Ovary (tissue), 7 donors: ENCODE measurements at regions not wholly inside any gene's neighbourhood (a gene's known extent, or its start where the extent isn't known, plus 50 kb on each side); places are given as distances from the start of the nearest gene placed in this dataset.
"Not testable (repeated sequence)": the region's sequence is repeated elsewhere in the genome, so short reads cannot be mapped to it uniquely, and the experiment has no call there.

Experiments
- DNase-seq, 5 donors: peaks; one replicate each; pipeline ENCODE4 v3.0.0-alpha.2; 2019 to 2020
- H3K27ac ChIP-seq, 2 donors: fragments of 200-600 bp; one replicate each; pipeline versions ENCODE4 v1.5.1 to v1.8.0; 2019 to 2022
- H3K27me3 ChIP-seq: fragments of 200-600 bp; one replicate; pipeline ENCODE4 v1.8.0; 2022
- H3K36me3 ChIP-seq: fragments of 200-600 bp; sonication (generic); one replicate; pipeline ENCODE4 v1.5.1; 2019
- H3K4me1 ChIP-seq: one replicate; pipeline ENCODE4 v1.8.1; 2013; ENCODE audit warnings: mild to moderate bottlenecking, moderate library complexity; ENCODE audit not compliant: insufficient read depth
- H3K4me3 ChIP-seq: fragments of 200-600 bp; sonication (generic); one replicate; pipeline ENCODE4 v1.5.1; 2017
- H3K9me3 ChIP-seq, 2 donors: fragments of 200-600 bp in 1 of 2; sonication (generic) in 1 of 2; one replicate each; pipeline versions ENCODE4 v1.5.1 to v1.8.1; 2013 to 2019; ENCODE audit warnings: mild to moderate bottlenecking in 1 of 2, moderate library complexity in 1 of 2
- EP300 ChIP-seq: sonication (generic); formaldehyde crosslinking; IDR thresholded peaks from one replicate; pipeline ENCODE4 v1.6.1; 2017; ENCODE audit warnings: antibody characterized with exemption
- POLR2A ChIP-seq: fragments of 450-650 bp; IDR thresholded peaks from one replicate; pipeline ENCODE4 v1.6.1; 2017; ENCODE audit warnings: antibody characterized with exemption, mild to moderate bottlenecking, moderate library complexity
- WGBS, 3 donors: extraction: QIAGEN DNeasy Blood & Tissue Kit in 1 of 3; methylation state at CpG; one replicate each; pipeline versions ENCODE4 v1.1.5 to v1.1.7; 2013 to 2017; 5-methylcytosine and 5-hydroxymethylcytosine counted together
- intact Hi-C, 4 donors: fragments of 100-400 bp; cut with DNase I; formaldehyde crosslinking; loops; one replicate each; pipeline versions ENCODE4 v1.11.0 to v1.15.1; 2022 to 2023
- TF ChIP-seq, protein P1 (sequence below), 3 donors: fragments of 450-650 bp in 2 of 3; fragments of 200-600 bp in 1 of 3; IDR thresholded peaks; one replicate each; pipeline versions ENCODE4 v1.5.1 to v1.8.0; 2016 to 2022; ENCODE audit warnings: antibody characterized with exemption in 3 of 3, mild to moderate bottlenecking in 1 of 3
- donor health status: DM: no; HTN: no; CAD: no; lungs with moderate emphysema.
- donor health status: DM: no; HTN: no; CAD: no.
- donor health status: Bipolar disorder and iron deficiency.
- donor health status: DM: no; HTN: no; CAD: no.
- donor health status: DM: yes; HTN: yes; CAD: no.

DNA sequence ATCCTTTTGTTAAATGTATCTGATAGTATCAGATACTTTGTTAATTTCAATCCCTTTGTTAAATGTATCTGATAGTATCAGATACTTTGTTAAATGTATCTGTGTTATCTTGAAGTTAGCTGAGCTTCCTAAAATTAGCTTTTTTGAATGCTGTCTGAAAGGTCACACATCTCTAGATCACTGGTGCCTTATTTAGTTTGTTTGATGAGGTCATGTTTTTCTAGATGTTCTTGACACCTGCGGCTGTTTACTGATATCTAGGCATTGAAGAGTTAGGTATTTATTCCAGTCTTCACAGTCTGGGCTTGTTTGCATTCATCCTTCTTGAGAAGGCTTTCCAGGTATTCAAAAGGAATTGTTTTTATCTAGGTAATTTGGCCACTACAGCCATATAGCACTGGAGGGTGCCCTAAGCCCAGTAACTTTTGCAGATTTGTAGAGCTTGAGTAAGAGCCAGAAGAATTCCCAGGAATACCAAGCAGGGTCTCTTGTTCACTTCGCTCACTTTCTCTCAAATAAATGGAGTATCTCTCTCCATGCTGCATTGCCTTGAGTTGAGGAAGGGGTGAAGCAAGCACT is 435.4 kb upstream of the GRAMD2B start:
- TF ChIP-seq, protein P1, sequence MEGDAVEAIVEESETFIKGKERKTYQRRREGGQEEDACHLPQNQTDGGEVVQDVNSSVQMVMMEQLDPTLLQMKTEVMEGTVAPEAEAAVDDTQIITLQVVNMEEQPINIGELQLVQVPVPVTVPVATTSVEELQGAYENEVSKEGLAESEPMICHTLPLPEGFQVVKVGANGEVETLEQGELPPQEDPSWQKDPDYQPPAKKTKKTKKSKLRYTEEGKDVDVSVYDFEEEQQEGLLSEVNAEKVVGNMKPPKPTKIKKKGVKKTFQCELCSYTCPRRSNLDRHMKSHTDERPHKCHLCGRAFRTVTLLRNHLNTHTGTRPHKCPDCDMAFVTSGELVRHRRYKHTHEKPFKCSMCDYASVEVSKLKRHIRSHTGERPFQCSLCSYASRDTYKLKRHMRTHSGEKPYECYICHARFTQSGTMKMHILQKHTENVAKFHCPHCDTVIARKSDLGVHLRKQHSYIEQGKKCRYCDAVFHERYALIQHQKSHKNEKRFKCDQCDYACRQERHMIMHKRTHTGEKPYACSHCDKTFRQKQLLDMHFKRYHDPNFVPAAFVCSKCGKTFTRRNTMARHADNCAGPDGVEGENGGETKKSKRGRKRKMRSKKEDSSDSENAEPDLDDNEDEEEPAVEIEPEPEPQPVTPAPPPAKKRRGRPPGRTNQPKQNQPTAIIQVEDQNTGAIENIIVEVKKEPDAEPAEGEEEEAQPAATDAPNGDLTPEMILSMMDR (IDR thresholded peaks at IDR 0.05), result no peak
- TF ChIP-seq EP300 (no peak), POLR2A (no peak)
- WGBS, 3 donors, result 93 to 96% (median 96%) methylated on average over 2 of the region's 2 CpGs
- no peaks in the 10 kb centered on the region for H3K4me1 ChIP-seq
- intact Hi-C loops, result no loop called here
- no peaks in the 10 kb centered on the region for H3K36me3 ChIP-seq
- DNase-seq, result no peak
- H3K27ac ChIP-seq, result no peak overlapping the region
- no peaks in the 10 kb centered on the region for H3K9me3 ChIP-seq
- H3K4me3 ChIP-seq, result no peak overlapping the region
- no peaks in the 10 kb centered on the region for H3K27me3 ChIP-seq

DNA sequence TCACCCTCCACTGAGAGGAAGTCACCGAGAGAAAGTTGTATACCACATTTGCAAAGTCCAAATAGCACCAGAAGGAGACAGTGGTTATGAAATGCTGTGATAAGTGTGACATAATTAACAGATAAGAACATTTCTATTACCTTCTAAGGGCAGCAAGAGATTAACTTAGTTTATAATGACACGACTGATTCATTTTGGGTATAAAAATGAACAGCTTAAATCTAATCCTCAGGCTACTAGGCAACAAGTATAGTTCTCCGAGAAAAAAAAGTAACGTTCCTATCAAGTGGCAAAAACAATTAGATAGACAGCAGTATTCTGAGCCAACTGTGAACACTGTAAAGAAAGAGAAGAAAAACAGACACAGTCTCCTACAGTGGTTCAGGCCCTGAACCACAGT is 431.2 kb upstream of the GRAMD2B start:
- intact Hi-C loops, result no loop called here
- Histone ChIP-seq H3K4me3 (no peak overlapping the region), H3K27me3 (no peaks in the 10 kb centered on the region), H3K9me3 (no peaks in the 10 kb centered on the region), H3K27ac (no peak overlapping the region), H3K4me1 (no peaks in the 10 kb centered on the region), H3K36me3 (no peaks in the 10 kb centered on the region)
- TF ChIP-seq, protein P1 (IDR thresholded peaks at IDR 0.05), result no peak
- TF ChIP-seq POLR2A, result no peak
- 39 to 59% (median 46%) methylated on average over 4 of the region's 4 CpGs for WGBS, 3 donors
- no peak for DNase-seq

DNA sequence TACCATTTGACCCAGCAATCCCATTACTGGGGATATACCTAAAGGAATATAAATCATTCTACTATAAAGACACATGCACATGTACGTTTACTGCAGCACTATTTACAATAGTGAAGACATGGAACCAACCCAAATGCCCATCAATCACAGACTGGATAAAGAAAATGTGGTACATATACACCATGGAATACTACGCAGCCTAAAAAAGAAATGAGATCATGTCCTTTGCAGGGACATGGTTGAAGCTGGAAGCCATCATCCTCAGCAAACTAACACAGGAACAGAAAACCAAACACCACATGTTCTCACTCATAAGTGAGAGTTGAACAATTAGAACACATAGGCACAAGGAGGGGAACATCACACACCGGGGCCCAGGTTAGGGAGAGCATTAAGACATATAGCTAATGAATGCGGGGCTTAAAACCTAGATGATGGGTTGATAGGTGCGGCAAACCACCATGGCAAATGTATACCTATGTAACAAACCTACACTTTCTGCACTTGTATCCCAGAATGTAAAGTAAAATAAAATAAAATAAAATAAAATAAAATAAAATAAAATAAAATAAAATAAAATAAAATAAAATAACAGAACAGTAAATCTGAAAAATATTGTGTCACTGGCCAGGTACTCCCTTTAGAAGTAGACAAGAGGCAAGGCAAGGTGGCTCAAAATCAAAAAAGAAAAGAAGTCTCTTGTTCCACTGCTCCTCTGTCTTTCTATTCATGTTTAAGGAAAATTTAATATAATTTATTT is 423.8 kb upstream of the GRAMD2B start:
- WGBS, 3 donors, result 94 to 96% (median 96%) methylated on average over 5 of the region's 5 CpGs
- H3K4me1 ChIP-seq, DNase-seq, H3K27ac ChIP-seq, intact Hi-C loops, H3K36me3 ChIP-seq, H3K9me3 ChIP-seq, H3K27me3 ChIP-seq, H3K4me3 ChIP-seq: not testable (repeated sequence)

DNA sequence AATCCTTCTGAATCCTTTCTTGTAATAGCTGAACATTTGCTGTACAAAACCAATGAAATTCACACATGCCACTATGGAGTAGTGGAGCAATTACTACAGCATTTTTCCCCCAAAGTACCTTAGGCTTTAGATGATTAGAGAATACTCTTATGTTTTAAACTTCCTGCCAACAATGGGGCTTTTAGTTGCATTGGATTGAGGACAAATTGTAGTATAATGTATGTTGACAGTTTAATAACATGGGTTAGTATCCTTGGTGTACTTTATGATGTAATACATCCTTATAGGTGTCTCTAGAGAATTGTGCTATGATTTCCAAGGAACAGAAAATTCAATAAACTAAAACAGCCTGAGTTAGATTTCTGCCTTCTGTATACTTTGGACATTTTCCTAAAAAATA is 422.7 kb upstream of the GRAMD2B start:
- H3K4me1 ChIP-seq, result peaks cover 9% of the 10 kb centered on the region
- H3K27ac ChIP-seq, result no peak overlapping the region
- H3K9me3 ChIP-seq, result no peaks in the 10 kb centered on the region
- no peak overlapping the region for H3K4me3 ChIP-seq
- TF ChIP-seq, protein P1 (IDR thresholded peaks at IDR 0.05), result no peak
- TF ChIP-seq POLR2A (no peak), EP300 (no peak)
- no peaks in the 10 kb centered on the region for H3K27me3 ChIP-seq
- DNase-seq, result no peak
- no peaks in the 10 kb centered on the region for H3K36me3 ChIP-seq
- intact Hi-C loops, result no loop called here

DNA sequence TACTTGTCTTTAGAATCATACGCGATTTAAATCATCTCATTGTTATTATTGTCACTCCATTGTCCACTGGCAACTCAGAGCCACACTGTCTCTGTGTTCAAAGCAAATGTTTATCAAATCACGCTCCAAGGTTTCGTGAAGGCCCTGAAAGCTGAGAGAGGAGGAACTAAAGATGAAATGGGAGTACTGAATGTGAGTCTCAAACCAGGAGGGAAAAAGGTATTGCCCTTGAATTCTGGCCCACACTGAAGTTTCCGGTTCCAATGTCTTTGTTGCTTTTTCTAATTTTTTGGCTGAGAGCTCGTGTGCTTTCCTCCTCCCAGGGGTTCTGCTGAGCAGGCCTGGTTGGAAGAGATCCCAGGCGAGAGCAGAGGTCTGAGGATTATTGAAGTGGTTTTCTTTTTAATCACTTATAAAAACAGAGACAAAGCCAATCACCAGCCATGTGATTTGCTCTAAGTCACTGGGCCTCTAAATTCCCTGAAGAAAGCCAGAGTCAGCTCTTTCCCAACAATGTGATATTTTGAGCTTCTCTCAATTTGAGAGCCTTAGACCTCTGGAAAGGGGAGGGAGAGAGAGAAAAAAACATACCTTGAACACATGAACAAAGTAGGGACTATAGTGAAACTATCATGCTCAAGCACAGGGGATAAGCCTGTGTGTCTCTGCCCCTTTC is 420.8 kb upstream of the GRAMD2B start:
- TF ChIP-seq EP300 (no peak), POLR2A (no peak)
- TF ChIP-seq, protein P1 (IDR thresholded peaks at IDR 0.05), result no peak
- 19 to 22% (median 22%) methylated on average over 7 of the region's 7 CpGs for WGBS, 3 donors
- no peak overlapping the region for H3K4me3 ChIP-seq
- no peaks in the 10 kb centered on the region for H3K27me3 ChIP-seq
- H3K36me3 ChIP-seq, result no peaks in the 10 kb centered on the region
- no peaks in the 10 kb centered on the region for H3K9me3 ChIP-seq
- peaks cover 9% of the 10 kb centered on the region for H3K4me1 ChIP-seq
- H3K27ac ChIP-seq, result no peak overlapping the region
- intact Hi-C loops, result no loop called here
- DNase-seq, result peak; percentile 45 to 77 (median 68)
